SK-N-SH treated with all-trans-retinoic acid at 6 μM for 48 hours (cell line): ENCODE measurements at regions not wholly inside any gene's neighbourhood (a gene's known extent, or its start where the extent isn't known, plus 50 kb on each side); places are given as distances from the start of the nearest gene placed in this dataset.

Experiments
- ATAC-seq: fragments of 200-7000 bp; cut with Tn5 transposase; 3 replicates; pipeline ENCODE4 v1.9.1; 2020; ENCODE audit warnings: mild to moderate bottlenecking, moderate library complexity
- ARNTL ChIP-seq: fragments of 450-650 bp; formaldehyde crosslinking; IDR thresholded peaks from 2 replicates; pipeline ENCODE4 v1.5.0; 2020; ENCODE audit warnings: low read depth, mild to moderate bottlenecking, moderate library complexity, borderline replicate concordance
- BACH2 ChIP-seq: fragments of 250-450 bp; sonication (Bioruptor Pico); IDR thresholded peaks from 2 replicates; pipeline ENCODE4 v1.9.0; 2021; ENCODE audit warnings: mild to moderate bottlenecking, borderline replicate concordance
- CREB5 ChIP-seq: fragments of 250-450 bp; sonication (Bioruptor Pico); IDR thresholded peaks from 2 replicates; pipeline ENCODE4 v1.5.1; 2020; ENCODE audit warnings: low read depth, mild to moderate bottlenecking, moderate library complexity
- CSDC2 ChIP-seq: fragments of 250-450 bp; sonication (Bioruptor Pico); IDR thresholded peaks from 2 replicates; pipeline ENCODE4 v1.5.0; 2020; ENCODE audit warnings: mild to moderate bottlenecking, moderate library complexity
- CSRNP3 ChIP-seq: fragments of 250-450 bp; sonication (Bioruptor Pico); IDR thresholded peaks from 2 replicates; pipeline ENCODE4 v1.5.1; 2021; ENCODE audit warnings: mild to moderate bottlenecking, moderate library complexity
- GLIS3 ChIP-seq: fragments of 250-450 bp; sonication (Bioruptor Pico); IDR thresholded peaks from 2 replicates; pipeline ENCODE4 v1.5.0; 2020; ENCODE audit warnings: mild to moderate bottlenecking, moderate library complexity
- ISL1 ChIP-seq: fragments of 250-450 bp; sonication (Bioruptor Pico); IDR thresholded peaks from 2 replicates; pipeline ENCODE4 v2.1.2; 2022; ENCODE audit warnings: mild to moderate bottlenecking, moderate library complexity
- OSR1 ChIP-seq: fragments of 250-450 bp; sonication (Bioruptor Pico); IDR thresholded peaks from 2 replicates; pipeline ENCODE4 v1.8.0; 2022; ENCODE audit warnings: moderate library complexity, mild to moderate bottlenecking, inconsistent platforms
- PATZ1 ChIP-seq: fragments of 250-450 bp; sonication (Bioruptor Pico); IDR thresholded peaks from 2 replicates; pipeline ENCODE4 v1.8.0; 2020; ENCODE audit warnings: mild to moderate bottlenecking, moderate library complexity, borderline replicate concordance
- POU6F1 ChIP-seq: fragments of 250-450 bp; sonication (Bioruptor Pico); IDR thresholded peaks from 2 replicates; pipeline ENCODE4 v1.8.0; 2021; ENCODE audit warnings: low read depth, mild to moderate bottlenecking, moderate library complexity, borderline replicate concordance
- PPARA ChIP-seq: fragments of 250-450 bp; sonication (Bioruptor Pico); IDR thresholded peaks from 2 replicates; pipeline ENCODE4 v1.5.0; 2020; ENCODE audit warnings: mild to moderate bottlenecking, borderline replicate concordance
- RARB ChIP-seq: fragments of 250-450 bp; sonication (Bioruptor Pico); IDR thresholded peaks from 2 replicates; pipeline ENCODE4 v1.8.0; 2021; ENCODE audit warnings: mild to moderate bottlenecking, moderate library complexity
- SNAI2 ChIP-seq: fragments of 250-450 bp; sonication (Bioruptor Pico); IDR thresholded peaks from 2 replicates; pipeline ENCODE4 v1.5.0; 2020; ENCODE audit warnings: mild to moderate bottlenecking, moderate library complexity
- TCF4 ChIP-seq: fragments of 250-450 bp; sonication (Bioruptor Pico); IDR thresholded peaks from 2 replicates; pipeline ENCODE4 v1.8.0; 2021; ENCODE audit warnings: mild to moderate bottlenecking, moderate library complexity, borderline replicate concordance
- TOX ChIP-seq: fragments of 250-450 bp; sonication (Bioruptor Pico); IDR thresholded peaks from 2 replicates; pipeline ENCODE4 v1.8.0; 2021; ENCODE audit warnings: mild to moderate bottlenecking, moderate library complexity, borderline replicate concordance
- TSHZ2 ChIP-seq: fragments of 250-450 bp; sonication (Bioruptor Pico); IDR thresholded peaks from 2 replicates; pipeline ENCODE4 v1.5.0; 2020; ENCODE audit warnings: mild to moderate bottlenecking, moderate library complexity
- ZC3H10 ChIP-seq: fragments of 250-450 bp; sonication (Bioruptor Pico); IDR thresholded peaks from 2 replicates; pipeline ENCODE4 v1.5.1; 2021; ENCODE audit warnings: mild to moderate bottlenecking, moderate library complexity
- ZFP3 ChIP-seq: fragments of 250-450 bp; sonication (Bioruptor Pico); IDR thresholded peaks from 2 replicates; pipeline ENCODE4 v1.5.0; 2020; ENCODE audit warnings: mild to moderate bottlenecking, moderate library complexity
- ZFP30 ChIP-seq: fragments of 450-650 bp; formaldehyde crosslinking; IDR thresholded peaks from 2 replicates; pipeline ENCODE4 v1.5.0; 2022; ENCODE audit warnings: mild to moderate bottlenecking, moderate library complexity
- ZNF565 ChIP-seq: fragments of 450-650 bp; formaldehyde crosslinking; conservative IDR thresholded peaks from 2 replicates; pipeline ENCODE4 v1.5.0; 2020; ENCODE audit warnings: low read depth, mild to moderate bottlenecking, moderate library complexity
- ZNF8 ChIP-seq: fragments of 450-650 bp; formaldehyde crosslinking; IDR thresholded peaks from 2 replicates; pipeline ENCODE4 v1.5.0; 2020; ENCODE audit warnings: mild to moderate bottlenecking, moderate library complexity

GRCh38 chr15:75786575-75786947 is 56.7 kb upstream of the UBE2Q2 start:
- TF ChIP-seq ZFP3 (CRISPR knock-in tag), result no peak
- TF ChIP-seq ISL1 (CRISPR knock-in tag), result no peak
- no peak for TF ChIP-seq CREB5
- no peak for TF ChIP-seq TCF4 (CRISPR knock-in tag)
- no peak for TF ChIP-seq TOX (CRISPR knock-in tag)
- no peak for TF ChIP-seq OSR1 (CRISPR knock-in tag)
- no peak for TF ChIP-seq SNAI2 (CRISPR knock-in tag)
- TF ChIP-seq TSHZ2 (CRISPR knock-in tag), result no peak
- no peak for TF ChIP-seq RARB (CRISPR knock-in tag)
- no peak for TF ChIP-seq ZNF565 (CRISPR knock-in tag)
- no peak for TF ChIP-seq CSRNP3
- TF ChIP-seq POU6F1 (CRISPR knock-in tag), result no peak
- TF ChIP-seq GLIS3 (CRISPR knock-in tag), result no peak
- TF ChIP-seq ZC3H10 (CRISPR knock-in tag), result no peak
- no peak for TF ChIP-seq CSDC2 (CRISPR knock-in tag)
- TF ChIP-seq ARNTL, result no peak
- no peak for TF ChIP-seq BACH2 (CRISPR knock-in tag)
- TF ChIP-seq PPARA (CRISPR knock-in tag), result no peak
- no peak for TF ChIP-seq PATZ1 (CRISPR knock-in tag)
- TF ChIP-seq ZNF8 (CRISPR knock-in tag), result no peak
- ATAC-seq, result no peak

GRCh38 chr15:75785771-75786574 is 57.3 kb upstream of the UBE2Q2 start:
- ATAC-seq, result peak; percentile 76
- no peak for TF ChIP-seq BACH2 (CRISPR knock-in tag)
- no peak for TF ChIP-seq CSDC2 (CRISPR knock-in tag)
- TF ChIP-seq POU6F1 (CRISPR knock-in tag), result no peak
- no peak for TF ChIP-seq SNAI2 (CRISPR knock-in tag)
- TF ChIP-seq PATZ1 (CRISPR knock-in tag), result no peak
- no peak for TF ChIP-seq ZC3H10 (CRISPR knock-in tag)
- TF ChIP-seq CREB5, result no peak
- TF ChIP-seq OSR1 (CRISPR knock-in tag), result no peak
- no peak for TF ChIP-seq ZFP30
- no peak for TF ChIP-seq PPARA (CRISPR knock-in tag)
- TF ChIP-seq CSRNP3, result no peak
- TF ChIP-seq ZNF8 (CRISPR knock-in tag), result no peak
